Stimulated activated CD8-positive, alpha-beta memory T cell treated with anti-CD3 and anti-CD28 coated beads, Interleukin-7, amount 100 ng/mL, for 1 hour (primary cell): ENCODE measurements at regions not wholly inside any gene's neighbourhood (a gene's known extent, or its start where the extent isn't known, plus 50 kb on each side); places are given as distances from the start of the nearest gene placed in this dataset.
"Not testable (repeated sequence)": the region's sequence is repeated elsewhere in the genome, so short reads cannot be mapped to it uniquely, and the experiment has no call there.

Experiments used
- DNase-seq, 2 donors: peaks; one replicate each; pipeline ENCODE4 v3.0.0-alpha.2; 2020; ENCODE audit warnings: low read depth in 2 of 2

- not testable (repeated sequence) for DNase-seq
These were observed 4037.7 kb upstream of the TPTE start for GRCh38 chr21:6483645-6484044.

- DNase-seq: not testable (repeated sequence)
These were observed 4034.6 kb upstream of the TPTE start for GRCh38 chr21:6486821-6487220.

- DNase-seq: not testable (repeated sequence)
These were observed 4028.7 kb upstream of the TPTE start for GRCh38 chr21:6492691-6493090.

- not testable (repeated sequence) for DNase-seq
These were observed 4027.4 kb upstream of the TPTE start for GRCh38 chr21:6493957-6494356.

- not testable (repeated sequence) for DNase-seq
These were observed 4025.0 kb upstream of the TPTE start for GRCh38 chr21:6496356-6496755.

- DNase-seq: peak in 1 of 2 donors; percentile 0
These were observed 4022.7 kb upstream of the TPTE start for GRCh38 chr21:6498716-6499115.

GRCh38 chr21:6499128-6499826 is 4022.1 kb upstream of the TPTE start:
- peak in 1 of 2 donors; percentile 53 for DNase-seq

GRCh38 chr21:6499866-6500265 is 4021.5 kb upstream of the TPTE start:
- not testable (repeated sequence) for DNase-seq

- not testable (repeated sequence) for DNase-seq
These were observed 4020.7 kb upstream of the TPTE start for GRCh38 chr21:6500681-6501080.

GRCh38 chr21:6506167-6506894 is 4015.1 kb upstream of the TPTE start:
- DNase-seq: not testable (repeated sequence)

- DNase-seq: not testable (repeated sequence)
These were observed 4013.8 kb upstream of the TPTE start for GRCh38 chr21:6507632-6508031.

GRCh38 chr21:6521777-6522176 is 3999.6 kb upstream of the TPTE start:
- not testable (repeated sequence) for DNase-seq

- not testable (repeated sequence) for DNase-seq
These were observed 3995.2 kb upstream of the TPTE start for GRCh38 chr21:6526213-6526612.

GRCh38 chr21:6530655-6531054 is 3990.7 kb upstream of the TPTE start:
- not testable (repeated sequence) for DNase-seq

GRCh38 chr21:6533261-6533660 is 3988.1 kb upstream of the TPTE start:
- not testable (repeated sequence) for DNase-seq

- DNase-seq: not testable (repeated sequence)
These were observed 3983.1 kb upstream of the TPTE start for GRCh38 chr21:6538320-6538719.

- not testable (repeated sequence) for DNase-seq
These were observed 3981.7 kb upstream of the TPTE start for GRCh38 chr21:6539688-6540087.

- DNase-seq: not testable (repeated sequence)
These were observed 3980.3 kb upstream of the TPTE start for GRCh38 chr21:6541036-6541435.

GRCh38 chr21:6545288-6545687 is 3976.1 kb upstream of the TPTE start:
- DNase-seq: not testable (repeated sequence)

- not testable (repeated sequence) for DNase-seq
These were observed 3970.3 kb upstream of the TPTE start for GRCh38 chr21:6551045-6551444.

GRCh38 chr21:6553505-6554376 is 3967.6 kb upstream of the TPTE start:
- not testable (repeated sequence) for DNase-seq

GRCh38 chr21:6554377-6554864 is 3967.0 kb upstream of the TPTE start:
- DNase-seq: not testable (repeated sequence)
